ENCODE measurements at regions not wholly inside any gene's neighbourhood (a gene's known extent, or its start where the extent isn't known, plus 50 kb on each side); places are given as distances from the start of the nearest gene placed in this dataset.

DNA sequence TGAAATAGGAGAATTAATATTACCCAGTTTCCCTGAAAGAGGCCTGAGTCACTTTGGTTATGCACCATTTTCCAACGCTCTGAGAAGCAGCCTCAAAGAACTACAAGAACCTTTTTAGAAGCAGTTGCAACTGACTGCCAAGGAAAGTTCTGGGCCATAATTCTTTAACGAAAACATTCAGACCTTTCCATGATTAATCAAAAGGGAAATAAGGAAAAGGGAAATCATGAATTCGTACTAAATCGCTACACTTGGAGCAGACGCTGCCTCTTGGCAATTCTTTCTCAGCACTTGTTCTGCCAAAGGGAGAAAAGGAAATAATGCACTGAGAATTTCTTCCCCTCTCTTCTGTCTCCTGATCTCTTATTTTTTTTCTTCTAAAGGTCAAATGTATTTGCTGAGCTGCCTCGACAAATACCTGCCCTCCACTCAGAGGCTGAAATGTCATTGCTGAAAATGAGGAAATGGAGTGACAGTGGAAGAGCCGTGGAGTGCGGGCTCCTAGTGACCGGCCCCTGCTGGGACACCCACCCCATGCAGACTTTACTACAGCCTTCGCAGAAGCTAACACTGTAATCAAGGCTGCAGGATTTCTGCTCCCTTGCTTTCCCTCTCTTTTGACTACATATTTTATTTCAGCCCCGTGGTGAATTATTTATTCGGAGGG lies 67.9 kb upstream of the GALNT2 start:
- DNase-seq (ENCODE audit: extremely low spot score, unreplicated experiment) = no peak
- no peak overlapping the region for H3K27ac Mint-ChIP-seq (ENCODE audit: unreplicated experiment)
- no peaks in the 10 kb centered on the region for H3K36me3 Mint-ChIP-seq (ENCODE audit: unreplicated experiment)
- no peak overlapping the region for H3K4me3 Mint-ChIP-seq (ENCODE audit: unreplicated experiment)
- peaks cover 30% of the 10 kb centered on the region for H3K27me3 Mint-ChIP-seq (ENCODE audit: unreplicated experiment)
- peaks cover 8% of the 10 kb centered on the region for H3K4me1 Mint-ChIP-seq (ENCODE audit: unreplicated experiment)
- TF ChIP-seq, protein P1, sequence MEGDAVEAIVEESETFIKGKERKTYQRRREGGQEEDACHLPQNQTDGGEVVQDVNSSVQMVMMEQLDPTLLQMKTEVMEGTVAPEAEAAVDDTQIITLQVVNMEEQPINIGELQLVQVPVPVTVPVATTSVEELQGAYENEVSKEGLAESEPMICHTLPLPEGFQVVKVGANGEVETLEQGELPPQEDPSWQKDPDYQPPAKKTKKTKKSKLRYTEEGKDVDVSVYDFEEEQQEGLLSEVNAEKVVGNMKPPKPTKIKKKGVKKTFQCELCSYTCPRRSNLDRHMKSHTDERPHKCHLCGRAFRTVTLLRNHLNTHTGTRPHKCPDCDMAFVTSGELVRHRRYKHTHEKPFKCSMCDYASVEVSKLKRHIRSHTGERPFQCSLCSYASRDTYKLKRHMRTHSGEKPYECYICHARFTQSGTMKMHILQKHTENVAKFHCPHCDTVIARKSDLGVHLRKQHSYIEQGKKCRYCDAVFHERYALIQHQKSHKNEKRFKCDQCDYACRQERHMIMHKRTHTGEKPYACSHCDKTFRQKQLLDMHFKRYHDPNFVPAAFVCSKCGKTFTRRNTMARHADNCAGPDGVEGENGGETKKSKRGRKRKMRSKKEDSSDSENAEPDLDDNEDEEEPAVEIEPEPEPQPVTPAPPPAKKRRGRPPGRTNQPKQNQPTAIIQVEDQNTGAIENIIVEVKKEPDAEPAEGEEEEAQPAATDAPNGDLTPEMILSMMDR (IDR thresholded peaks at IDR 0.05) = no peak
- no peaks in the 10 kb centered on the region for H3K9me3 Mint-ChIP-seq (ENCODE audit: unreplicated experiment)

DNA sequence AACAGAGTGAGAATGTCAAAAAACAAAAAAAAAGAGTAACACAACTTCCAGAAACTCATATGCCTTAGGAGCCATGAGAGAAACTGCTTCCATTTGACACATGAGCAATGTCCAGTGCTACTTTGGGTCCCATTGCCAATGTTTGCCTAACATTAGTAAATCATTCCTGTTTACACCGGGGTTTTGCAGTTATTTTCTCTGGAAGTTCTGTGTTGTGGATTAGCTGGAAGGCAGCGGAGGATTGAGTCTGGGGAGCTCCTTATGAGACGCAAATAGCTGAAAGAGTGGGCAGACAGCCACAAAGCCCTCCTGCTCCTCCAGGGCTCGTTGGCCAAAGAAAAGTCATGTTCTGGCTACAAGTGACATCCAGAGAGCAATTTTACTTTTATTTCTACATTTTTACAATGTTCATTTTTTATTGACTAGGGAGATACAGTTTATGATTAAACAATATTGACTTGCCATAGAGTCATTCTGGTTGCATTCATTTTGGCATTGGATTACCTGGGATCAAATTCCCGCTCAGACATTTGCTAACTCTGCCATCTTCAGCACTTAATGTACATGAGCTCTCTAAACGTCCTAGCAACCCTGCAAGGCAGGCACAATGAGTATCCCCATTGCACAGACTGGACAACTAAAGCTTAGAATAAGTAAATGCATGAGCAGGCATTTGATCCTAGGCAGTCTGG lies 66.4 kb upstream of the GALNT2 start:
- TF ChIP-seq, protein P1 (IDR thresholded peaks at IDR 0.05) = no peak
- Mint-ChIP-seq H3K27ac (ENCODE audit: unreplicated experiment) (no peak overlapping the region), H3K27me3 (ENCODE audit: unreplicated experiment) (peaks cover 34% of the 10 kb centered on the region), H3K4me1 (ENCODE audit: unreplicated experiment) (peaks cover 8% of the 10 kb centered on the region), H3K4me3 (ENCODE audit: unreplicated experiment) (no peak overlapping the region), H3K9me3 (ENCODE audit: unreplicated experiment) (no peaks in the 10 kb centered on the region), H3K36me3 (ENCODE audit: unreplicated experiment) (no peaks in the 10 kb centered on the region)
- DNase-seq (ENCODE audit: extremely low spot score, unreplicated experiment) = no peak

DNA sequence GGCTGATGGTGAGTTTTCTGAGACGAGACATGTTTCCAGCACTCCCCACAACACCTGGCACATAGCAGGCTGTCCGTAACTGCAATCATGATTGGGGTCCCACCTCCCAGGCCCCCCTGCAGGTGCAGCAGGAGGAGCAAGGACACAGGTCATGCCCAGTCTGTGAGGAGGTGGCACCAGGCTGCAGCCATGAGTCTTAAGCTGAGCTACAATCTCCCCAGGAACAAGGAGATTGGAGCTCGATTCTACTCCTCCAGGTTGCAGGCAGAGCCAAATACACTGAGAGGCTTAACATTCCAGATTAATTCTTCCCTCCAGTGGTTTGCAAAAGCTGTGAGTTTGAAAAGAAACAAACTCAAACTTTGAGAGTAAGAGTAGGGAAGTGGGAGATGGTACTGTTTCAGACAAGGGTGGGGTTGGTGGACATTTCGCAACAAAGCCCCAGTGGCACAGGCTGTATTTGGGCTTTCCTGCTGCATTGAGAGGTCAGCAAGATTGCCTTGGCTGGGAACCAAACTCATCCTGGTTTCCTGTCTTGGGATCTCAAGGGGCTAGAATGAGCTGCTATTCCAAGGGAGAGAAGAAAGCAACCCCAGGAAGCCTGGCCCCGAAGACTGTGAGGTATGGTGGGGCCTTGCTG lies 64.8 kb upstream of the GALNT2 start:
- Mint-ChIP-seq H3K4me1 (ENCODE audit: unreplicated experiment) (peaks cover 8% of the 10 kb centered on the region), H3K4me3 (ENCODE audit: unreplicated experiment) (no peak overlapping the region), H3K36me3 (ENCODE audit: unreplicated experiment) (no peaks in the 10 kb centered on the region), H3K27ac (ENCODE audit: unreplicated experiment) (no peak overlapping the region), H3K27me3 (ENCODE audit: unreplicated experiment) (peaks cover 44% of the 10 kb centered on the region), H3K9me3 (ENCODE audit: unreplicated experiment) (no peaks in the 10 kb centered on the region)
- TF ChIP-seq, protein P1 (IDR thresholded peaks at IDR 0.05) = no peak
- DNase-seq (ENCODE audit: extremely low spot score, unreplicated experiment) = no peak

DNA sequence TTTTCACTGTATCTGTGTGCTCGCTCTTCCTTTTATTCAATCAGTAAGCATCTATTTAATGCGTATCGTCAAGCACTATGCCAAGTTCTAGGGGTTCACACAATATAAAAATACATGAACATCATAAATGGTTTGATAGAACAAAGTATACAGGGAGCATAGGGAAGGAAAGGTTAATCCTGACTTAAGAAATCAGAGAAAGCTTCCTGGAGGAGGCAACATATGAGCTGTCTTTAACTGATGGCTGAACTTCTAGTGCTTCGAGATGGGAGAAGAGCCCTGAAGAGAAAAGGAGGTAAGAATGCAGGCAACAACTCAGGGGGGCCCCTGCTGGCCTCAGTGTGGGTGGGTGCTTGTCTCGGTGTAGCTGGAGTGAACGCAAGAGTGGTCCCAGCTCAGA lies 63.6 kb upstream of the GALNT2 start:
- Mint-ChIP-seq H3K27me3 (ENCODE audit: unreplicated experiment) (peaks cover 51% of the 10 kb centered on the region), H3K9me3 (ENCODE audit: unreplicated experiment) (no peaks in the 10 kb centered on the region), H3K4me1 (ENCODE audit: unreplicated experiment) (peaks cover 8% of the 10 kb centered on the region), H3K4me3 (ENCODE audit: unreplicated experiment) (no peak overlapping the region), H3K36me3 (ENCODE audit: unreplicated experiment) (no peaks in the 10 kb centered on the region), H3K27ac (ENCODE audit: unreplicated experiment) (no peak overlapping the region)
- TF ChIP-seq, protein P1 (IDR thresholded peaks at IDR 0.05) = no peak
- no peak for DNase-seq (ENCODE audit: extremely low spot score, unreplicated experiment)

DNA sequence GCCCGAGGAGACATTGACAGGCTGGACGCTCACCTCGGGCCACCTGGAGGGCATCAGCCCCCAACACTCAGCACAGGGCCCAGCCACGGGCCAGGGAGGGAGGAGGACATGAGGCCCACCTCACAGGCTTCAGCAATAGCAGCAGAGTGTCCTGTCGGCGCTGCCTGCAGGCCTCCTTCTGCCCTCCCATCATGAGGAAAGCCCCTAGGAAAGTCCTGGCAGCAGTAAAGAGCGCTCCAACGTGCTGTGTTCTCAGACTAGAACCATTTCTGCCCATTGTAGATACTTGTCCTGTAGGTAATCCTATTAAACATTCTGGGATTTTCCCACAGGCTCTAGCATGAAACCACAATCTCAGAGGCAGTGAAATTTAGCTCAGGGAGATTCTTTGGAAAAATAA lies 62.0 kb upstream of the GALNT2 start:
- H3K4me3 Mint-ChIP-seq (ENCODE audit: unreplicated experiment) = no peak overlapping the region
- no peaks in the 10 kb centered on the region for H3K36me3 Mint-ChIP-seq (ENCODE audit: unreplicated experiment)
- H3K27me3 Mint-ChIP-seq (ENCODE audit: unreplicated experiment) = peaks cover 43% of the 10 kb centered on the region
- DNase-seq (ENCODE audit: extremely low spot score, unreplicated experiment) = no peak
- peaks cover 8% of the 10 kb centered on the region for H3K4me1 Mint-ChIP-seq (ENCODE audit: unreplicated experiment)
- H3K9me3 Mint-ChIP-seq (ENCODE audit: unreplicated experiment) = no peaks in the 10 kb centered on the region
- no peak overlapping the region for H3K27ac Mint-ChIP-seq (ENCODE audit: unreplicated experiment)
- TF ChIP-seq, protein P1 (IDR thresholded peaks at IDR 0.05) = no peak
